GM21576 (cell line): ENCODE measurements at regions not wholly inside any gene's neighbourhood (a gene's known extent, or its start where the extent isn't known, plus 50 kb on each side); places are given as distances from the start of the nearest gene placed in this dataset.
"Not testable (repeated sequence)": the region's sequence is repeated elsewhere in the genome, so short reads cannot be mapped to it uniquely, and the experiment has no call there.

Source experiments
- ATAC-seq: cut with Tn5 transposase; IDR thresholded peaks from one replicate; pipeline ENCODE4 v1.9.1; 2021; ENCODE audit warnings: mild to moderate bottlenecking, moderate library complexity; ENCODE audit not compliant: unreplicated experiment

DNA sequence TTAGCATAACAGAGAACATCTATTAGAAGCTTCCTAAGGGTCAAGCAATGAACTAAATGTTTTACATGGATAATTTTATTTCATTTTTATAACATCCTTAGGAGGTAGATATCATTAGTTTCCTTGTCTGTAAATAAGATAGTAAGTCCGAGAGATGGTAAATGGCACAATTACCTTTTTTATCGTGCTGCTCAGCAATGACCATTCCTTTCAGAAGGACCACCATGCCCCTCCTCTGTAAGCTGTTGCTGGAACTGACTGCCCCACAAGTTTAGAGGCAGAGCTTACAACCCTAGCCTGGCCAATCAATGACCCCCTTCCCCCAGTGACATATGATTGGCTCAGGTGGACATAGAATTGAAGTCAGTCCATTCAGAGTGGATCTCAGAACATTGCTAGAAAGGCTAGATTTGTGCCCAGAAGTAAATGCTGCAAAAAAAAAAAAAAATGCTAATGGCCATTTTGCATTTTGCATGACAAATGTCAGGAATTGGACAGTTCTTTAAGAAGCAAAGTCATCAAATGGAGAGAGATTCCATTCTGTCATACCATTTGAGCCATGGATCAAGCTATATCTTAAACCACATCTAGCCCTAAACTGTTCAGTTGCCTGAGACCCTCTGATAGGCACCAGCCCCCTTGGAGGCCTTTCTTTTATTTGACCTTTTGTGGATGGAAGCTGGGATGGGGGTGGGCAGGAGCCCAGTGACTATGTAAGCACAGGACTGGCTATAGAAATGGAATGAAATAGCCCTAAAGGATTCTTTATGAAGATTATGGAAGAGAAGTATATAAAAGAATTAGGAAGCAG, 668.3 kb downstream of the UQCRFS1 start:
- no peak for ATAC-seq

DNA sequence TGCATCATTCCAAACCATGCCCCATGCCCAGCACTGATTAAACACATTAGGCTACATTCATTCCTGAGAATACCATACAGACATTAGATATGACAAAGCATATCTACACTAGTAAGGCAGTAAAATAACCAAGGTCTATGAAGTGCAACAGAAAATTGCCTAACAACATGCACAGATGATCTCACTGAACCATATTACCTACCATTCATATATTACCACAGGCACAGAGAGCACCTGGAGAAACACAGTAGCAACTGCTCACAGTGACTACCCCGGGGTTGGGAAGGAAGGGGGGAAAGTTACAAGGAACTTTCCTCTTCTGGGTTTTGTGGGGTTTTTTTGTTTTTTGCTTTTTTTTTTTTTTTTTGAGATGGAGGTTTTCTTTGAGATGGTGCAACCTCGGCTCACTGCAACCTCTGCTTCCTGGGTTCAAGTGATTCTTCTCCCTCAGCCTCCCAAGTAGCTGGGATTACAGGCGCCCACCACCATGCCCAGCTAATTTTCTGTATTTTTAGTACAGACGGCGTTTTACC, 669.6 kb downstream of the UQCRFS1 start:
- no peak for ATAC-seq

DNA sequence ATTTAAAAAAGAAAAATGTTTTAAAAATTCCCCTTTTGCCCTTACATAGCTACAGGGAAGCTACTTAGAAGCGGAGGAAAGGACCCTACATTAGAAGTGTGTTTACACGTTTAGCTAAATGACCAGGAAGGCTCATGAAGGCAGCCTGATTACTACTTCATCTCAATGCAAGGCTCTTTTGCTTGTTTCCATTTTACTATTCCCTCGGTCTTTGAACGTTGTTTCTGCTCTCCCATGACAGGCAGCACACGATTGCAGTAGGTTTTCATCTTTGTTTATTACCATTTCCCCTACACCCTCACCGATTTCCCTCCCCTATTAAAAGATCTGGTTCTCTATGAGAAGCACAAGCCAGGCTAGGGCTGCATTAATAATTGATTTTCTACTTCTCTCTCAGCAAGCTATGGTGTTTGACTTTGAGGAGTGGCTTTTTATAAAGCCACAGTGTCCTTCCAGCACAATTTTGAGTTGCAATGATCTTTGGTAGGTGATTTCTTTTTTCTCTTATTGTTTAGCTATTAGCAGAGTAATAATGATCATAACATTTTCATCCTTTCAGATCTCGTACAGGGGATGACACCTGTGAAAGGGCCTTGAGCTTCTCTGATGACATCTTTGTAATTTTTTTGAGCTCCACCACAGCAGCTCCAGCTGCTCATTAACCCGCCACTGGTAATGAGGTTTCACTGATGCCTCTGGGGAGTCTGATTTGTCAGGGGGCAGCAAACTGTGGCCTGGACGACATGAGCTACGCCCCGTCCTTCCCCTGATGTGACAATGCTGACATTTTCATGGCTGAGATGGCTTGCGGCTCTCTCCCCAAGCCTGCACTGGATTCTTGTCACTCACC, 670.3 kb downstream of the UQCRFS1 start:
- ATAC-seq, result no peak

DNA sequence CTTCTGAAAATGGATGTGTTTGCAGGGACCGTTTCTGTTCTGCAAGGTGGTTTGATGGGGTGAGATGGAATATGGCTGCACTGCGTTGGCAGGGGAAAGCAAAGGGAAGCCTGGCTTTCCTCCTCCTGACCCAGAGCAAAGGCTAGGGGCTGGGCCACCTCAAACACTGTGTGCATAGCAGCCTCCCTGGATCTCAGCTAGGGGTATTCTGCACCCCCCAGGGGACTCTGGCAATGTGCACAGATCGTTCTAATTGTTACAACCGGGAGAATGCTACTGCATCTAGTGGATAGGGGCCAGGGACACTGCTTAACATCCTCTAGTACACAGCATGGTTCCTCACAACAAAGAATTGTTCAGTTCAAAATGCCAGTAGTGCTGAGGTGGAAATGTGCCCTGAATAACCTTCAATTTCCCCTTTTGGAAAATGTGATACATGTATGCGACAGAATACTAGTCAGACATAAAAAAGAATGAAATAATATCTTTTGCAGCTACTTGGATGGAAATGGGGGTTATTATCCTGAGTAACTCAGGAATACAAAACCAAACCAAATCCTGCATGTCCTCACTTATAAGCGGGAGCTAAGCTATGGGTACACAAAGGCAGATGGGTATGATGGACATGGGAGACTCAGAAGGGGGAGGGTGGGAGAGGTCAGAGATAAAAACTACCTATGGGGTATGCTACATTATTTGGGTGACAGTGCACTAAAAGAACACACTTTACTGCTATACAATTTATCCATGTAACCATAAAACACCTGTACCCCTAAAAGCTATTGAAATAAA, 671.2 kb downstream of the UQCRFS1 start:
- ATAC-seq, result no peak

DNA sequence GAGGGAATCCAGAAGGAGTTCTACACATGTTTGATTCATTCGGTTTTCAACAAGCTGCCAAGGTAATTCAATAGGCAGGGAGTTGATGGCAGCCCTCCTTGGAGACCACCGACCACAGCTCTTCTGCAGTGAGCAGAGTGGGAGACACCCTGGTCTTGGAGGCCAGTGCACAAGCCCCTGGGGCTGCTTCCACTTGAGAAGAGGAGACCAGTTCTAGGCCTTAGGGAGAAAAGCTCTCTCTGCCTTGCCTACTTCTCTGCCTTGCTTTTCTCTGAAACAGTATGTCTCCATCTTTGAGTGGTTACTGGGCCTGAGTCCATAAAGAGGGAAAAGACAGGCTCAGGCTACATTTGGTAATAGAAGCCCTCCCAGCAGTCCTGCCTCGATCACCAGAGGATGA, 671.9 kb downstream of the UQCRFS1 start:
- ATAC-seq, result no peak

DNA sequence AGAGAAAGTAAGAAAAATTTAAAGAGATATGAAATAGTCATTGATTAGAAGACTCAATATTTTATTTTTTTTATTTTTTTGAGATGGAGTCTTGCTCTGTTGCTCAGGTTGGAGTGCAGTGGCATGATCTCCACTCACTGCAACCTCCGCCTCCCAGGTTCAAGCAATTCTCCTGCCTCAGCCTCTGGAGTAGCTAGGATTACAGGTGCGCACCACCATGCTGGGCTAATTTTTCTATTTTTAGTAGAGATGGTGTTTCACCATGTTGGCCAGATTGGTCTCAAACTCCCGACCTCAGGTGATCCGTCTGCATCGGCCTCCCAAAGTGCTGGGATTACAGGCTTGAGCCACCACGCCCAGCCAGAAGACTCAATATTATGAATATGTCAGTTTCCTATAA, 672.6 kb downstream of the UQCRFS1 start:
- not testable (repeated sequence) for ATAC-seq

DNA sequence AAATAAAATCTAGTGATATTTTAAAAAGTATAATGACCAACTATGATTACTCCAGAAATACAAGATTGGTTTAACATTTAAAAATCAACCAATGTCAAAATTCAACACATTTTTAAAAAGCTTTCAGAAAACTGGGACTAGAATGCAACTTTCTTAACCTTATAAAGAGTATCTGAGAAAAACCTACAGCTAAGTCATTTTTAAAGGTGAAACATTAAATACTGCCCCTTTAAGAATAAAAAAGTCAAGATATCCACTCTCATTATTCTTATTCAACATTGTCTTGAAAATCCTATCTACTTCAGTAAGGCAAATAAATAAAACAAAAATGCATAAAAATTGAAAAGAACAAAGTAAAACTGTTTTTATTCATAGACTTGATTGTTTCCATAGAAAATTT, 673.2 kb downstream of the UQCRFS1 start:
- no peak for ATAC-seq

DNA sequence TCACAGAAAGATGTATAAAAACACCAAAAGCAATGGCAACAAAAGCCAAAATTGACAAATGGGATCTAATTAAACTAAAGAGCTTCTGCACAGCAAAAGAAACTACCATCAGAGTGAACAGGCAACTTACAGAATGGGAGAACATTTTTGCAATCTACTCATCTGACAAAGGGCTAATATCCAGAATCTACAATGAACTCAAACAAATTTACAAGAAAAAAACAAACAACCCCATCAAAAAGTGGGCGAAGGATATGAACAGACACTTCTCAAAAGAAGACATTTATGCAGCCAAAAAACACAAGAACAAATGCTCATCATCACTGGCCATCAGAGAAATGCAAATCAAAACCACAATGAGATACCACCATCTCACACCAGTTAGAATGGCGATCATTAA, 674.4 kb downstream of the UQCRFS1 start:
- not testable (repeated sequence) for ATAC-seq

DNA sequence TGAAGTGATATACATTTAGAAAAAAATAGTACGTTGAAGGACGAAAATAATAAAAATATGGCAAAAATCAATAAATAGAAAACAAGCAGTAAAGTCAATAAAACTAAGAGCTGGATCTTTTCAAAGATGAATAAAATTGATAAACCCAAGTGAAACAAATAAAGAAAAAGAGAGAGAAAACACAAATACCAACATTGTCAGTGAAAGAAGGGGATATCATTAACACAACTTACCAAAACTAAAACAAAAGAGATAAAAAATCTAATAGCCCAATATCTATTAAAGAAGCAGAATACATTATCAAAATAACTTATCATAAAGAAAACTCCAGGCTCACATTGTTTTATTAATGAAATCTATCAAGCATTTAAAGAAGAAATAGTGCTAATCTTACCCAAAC, 675.1 kb downstream of the UQCRFS1 start:
- ATAC-seq, result no peak

DNA sequence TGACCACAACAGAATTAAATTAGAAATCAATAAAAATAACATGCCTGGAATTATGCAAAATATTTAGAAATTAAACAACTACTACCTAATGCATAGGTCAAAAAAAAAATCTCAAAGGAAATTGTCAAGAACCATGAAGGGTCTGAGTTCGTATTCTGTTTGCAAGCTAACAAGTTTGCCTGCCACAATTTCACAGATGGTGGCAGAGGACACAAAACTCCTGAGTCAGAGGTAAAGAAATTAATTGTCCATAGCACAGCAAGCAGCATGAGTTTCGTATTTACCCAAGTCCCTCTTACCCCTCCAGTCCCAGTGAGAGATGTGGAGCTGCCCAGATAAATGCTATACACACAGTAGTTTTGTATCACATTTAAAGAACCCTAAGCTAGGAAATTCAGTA, 675.9 kb downstream of the UQCRFS1 start:
- ATAC-seq, result no peak

DNA sequence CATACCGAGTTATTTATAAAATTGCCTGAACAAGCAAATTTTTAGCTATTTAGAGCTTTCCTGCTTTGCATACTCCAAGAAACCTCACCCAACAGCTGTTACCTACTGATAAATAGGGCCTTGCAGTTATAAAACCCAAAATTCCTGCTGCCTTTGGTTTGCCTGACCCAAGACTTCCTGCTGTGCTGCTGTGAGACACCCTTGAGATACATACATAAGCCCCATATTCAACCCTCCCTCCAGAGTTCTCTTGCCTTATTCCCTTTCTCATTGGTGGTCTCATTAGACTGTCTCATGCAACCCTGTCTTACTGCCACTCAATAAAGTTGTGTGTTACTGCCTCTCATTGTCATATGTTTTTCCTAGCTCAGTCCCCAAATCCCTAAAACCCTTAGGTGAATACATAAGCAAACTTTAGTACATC, 677.6 kb downstream of the UQCRFS1 start:
- ATAC-seq, result no peak

DNA sequence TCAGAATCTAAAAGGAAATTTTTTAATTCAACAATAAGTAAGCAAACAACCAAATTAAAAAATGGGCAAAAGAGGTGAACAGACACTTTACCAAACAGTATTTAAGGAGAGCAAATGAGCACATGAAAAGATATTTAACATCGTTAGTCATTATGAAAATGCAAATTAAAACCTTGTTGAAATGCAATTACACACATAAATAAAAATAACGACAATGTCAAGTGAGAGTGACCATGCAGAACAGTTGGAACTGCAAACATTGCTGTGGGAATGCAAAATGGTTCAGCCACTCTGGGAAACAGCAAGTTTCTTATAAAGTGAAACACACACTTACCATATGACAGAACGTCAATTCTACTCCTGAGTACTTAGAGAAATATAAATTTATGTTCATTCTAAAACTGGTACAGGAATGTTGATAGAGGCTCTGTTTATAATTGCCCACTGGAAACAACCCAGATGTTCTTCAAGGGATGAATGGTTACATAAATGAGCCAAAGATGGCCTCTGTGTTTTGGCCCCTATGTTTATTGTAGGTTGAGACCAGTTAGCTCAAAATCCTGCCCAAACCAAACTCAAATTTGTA, 678.1 kb downstream of the UQCRFS1 start:
- ATAC-seq, result no peak

DNA sequence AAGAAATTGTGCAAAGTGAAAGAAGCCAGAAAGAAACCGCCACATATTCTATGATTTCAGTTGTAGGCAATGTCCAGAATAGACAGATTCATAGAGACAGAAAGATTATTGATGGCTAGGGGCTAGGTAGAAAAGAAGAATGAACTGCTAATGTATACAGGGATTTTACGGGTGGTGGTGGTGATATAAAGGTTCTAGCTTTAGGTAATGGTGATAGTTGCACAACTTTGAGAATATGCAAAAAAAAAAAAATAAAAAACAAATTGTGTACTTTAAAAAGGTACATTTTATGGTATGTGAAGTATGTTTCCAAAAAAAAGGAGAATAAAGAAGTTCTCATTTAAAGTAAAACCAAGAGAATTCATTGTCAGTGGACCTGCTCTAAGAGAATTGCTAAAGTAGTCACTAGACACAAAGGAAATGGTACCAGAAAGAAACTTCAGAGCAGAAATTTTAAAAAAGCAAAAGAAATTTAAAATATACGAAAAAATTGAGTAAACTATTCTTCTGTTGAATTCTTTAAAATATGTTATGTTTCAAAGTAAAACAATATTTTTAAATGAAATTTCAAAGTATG, 680.1 kb downstream of the UQCRFS1 start:
- no peak for ATAC-seq

DNA sequence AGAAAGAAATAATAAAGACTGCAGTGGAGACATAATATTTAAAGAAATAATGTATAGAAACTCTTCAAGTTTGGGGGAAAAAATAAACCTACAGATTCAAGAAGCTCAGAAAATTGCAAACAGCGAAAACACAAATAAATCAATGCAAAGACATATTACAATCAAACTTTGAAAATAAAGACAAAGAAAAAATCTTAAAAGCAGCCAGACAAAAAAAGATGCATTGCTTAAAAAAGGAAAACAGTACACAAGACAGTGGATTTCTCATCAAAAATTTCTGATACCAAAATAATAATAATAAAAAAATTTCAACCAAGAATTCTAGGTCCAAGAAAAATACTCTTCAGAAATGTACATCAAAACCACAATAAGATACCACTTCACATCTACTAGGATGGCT, 681.0 kb downstream of the UQCRFS1 start:
- ATAC-seq, result no peak

DNA sequence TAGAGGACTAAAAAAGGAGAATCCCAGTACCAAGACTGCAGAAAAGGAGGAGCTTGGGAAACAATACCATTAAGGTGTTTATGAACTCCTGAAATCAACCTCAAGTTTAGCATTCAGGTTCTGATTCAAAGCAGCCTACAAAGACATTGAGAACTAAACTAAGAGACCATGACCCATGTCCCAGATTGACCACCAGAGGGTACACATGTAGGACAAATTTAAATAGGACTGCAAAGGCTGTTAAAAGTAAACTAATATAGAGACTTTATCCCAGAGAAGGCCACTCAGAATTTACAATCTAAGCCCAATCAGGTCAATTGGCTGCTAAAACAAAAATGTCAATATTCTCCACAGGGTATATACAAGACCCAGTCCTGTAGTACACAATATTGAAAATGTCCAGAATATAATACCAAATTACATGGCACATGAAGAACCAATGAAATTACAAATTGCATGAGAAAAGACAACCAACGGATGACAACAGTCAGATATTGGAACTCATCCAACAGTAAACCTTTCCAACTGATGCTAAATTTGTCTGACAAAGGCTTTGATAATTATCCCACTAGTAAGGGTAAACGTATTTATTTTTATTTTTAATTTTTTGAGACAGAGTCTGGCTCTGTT, 682.4 kb downstream of the UQCRFS1 start:
- no peak for ATAC-seq

DNA sequence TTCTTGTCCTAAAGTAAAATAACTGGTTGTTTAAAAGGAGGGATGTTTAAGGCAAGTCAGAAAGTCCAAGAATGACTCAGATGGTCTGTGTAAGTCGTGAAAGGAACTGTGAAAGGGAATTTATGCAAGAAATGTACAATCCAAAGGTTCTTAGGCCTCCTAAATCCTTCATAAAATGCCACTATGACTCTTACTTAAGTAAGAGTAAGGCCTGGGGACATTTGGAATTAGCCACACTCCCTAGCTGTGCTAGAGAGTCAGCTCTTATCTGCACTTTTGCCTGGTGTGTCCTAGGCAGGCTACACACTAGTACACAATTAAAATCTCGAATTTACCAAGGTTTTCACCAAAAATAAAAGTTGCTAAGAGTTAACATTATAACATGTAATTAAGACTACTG, 686.9 kb downstream of the UQCRFS1 start:
- ATAC-seq, result no peak

DNA sequence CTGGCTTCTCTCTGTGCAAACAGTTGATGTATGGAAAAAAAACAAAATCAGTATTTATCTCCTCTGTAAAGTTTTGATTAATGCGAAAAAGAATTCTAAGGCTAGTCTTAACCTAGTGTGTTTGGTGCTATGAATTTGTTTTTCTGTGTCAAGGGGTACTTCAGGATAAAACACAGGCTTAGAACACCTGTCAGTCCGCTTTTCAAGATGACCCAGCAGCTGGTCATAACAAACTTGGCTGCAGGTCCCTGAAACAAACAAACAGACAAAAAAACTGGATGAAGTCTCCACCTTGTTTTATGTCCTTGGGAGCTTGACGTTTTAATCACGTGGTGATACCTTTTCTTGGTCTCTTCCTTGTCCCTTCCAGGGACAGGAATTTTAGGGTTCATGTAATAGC, 689.3 kb downstream of the UQCRFS1 start:
- no peak for ATAC-seq

DNA sequence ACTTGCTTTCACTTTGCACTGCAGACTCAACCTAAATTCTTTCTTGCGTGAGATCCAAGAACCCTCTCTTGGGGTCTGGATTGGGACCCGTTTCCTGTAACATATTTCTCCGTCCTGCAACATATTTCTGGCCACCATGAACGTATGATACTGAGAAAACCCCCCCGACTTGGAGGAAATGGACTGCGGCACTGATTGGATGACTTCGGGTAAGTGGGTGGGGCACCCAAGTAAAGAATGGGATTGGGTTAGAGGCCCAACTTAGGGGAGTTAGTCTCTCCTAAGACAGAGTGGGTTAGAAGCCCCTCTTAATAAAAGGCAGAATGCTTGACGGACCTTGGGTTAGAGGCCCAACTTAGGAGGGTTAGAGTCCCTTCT, 690.4 kb downstream of the UQCRFS1 start:
- ATAC-seq, result no peak

DNA sequence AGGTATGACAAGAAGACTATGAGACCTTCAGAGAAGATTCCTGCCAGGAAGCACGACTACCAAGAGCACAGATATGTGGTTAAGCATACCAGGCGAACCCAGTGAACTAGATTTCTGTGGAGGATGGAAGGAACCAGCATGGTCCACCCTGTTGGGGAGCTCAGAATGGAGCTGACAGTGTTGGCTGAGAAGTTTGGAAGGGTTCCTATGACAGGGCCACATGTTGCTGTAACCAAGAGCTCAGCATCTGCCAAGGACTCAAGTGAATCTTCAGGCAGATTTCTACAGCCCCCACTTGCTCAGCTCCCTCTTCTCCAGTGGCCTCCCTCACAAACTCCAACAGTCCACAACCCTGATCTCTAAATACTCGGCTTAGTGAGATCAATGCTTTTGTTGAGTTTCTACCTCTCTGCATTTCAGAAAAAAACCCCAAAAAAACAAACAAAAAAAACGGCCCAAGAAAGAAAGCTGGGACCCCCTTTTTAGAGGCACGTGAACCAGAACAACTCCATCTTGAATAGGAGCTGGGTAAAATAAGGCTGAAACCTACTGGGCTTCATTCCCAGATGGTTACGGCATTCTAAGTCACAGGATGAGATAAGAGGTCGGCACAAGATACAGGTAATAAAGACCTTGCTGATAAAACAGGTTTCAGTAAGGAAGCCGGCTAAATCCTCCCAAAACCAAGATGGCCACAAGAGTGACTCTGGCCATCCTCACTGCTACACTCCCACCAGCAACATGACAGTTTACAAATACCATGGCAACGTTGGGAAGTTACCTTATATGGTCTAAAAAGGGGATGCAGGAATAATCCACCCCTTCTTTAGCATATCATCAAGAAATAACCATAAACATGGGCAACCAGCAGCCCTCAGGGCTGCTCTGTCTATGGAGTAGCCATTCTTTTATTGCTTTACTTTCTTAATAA, 691.1 kb downstream of the UQCRFS1 start:
- ATAC-seq, result no peak
